Activated CD4-positive, alpha-beta memory T cell treated with anti-CD3 and anti-CD28 coated beads for 36 hours (primary cell): ENCODE measurements at regions not wholly inside any gene's neighbourhood (a gene's known extent, or its start where the extent isn't known, plus 50 kb on each side); places are given as distances from the start of the nearest gene placed in this dataset.

Experiments
- CTCF ChIA-PET: fragments of 350-600 bp; sonication (Branson Sonifier 250); formaldehyde crosslinking; loops from one replicate; lab custom pipeline; 2021; ENCODE audit warnings: antibody characterized with exemption, inconsistent platforms; lab: Charles Lee
- POLR2A ChIA-PET: fragments of 350-600 bp; sonication (Branson Sonifier 250); formaldehyde crosslinking; loops from one replicate; lab custom pipeline; 2021; ENCODE audit warnings: antibody characterized with exemption; lab: Charles Lee
- DNase-seq: peaks from one replicate; pipeline ENCODE4 v3.0.0-alpha.2; 2020
- H3K27ac Mint-ChIP-seq: one replicate; pipeline ENCODE4 v1.8.0; 2021; ENCODE audit warnings: mixed read lengths
- H3K27me3 Mint-ChIP-seq: one replicate; pipeline ENCODE4 v1.8.0; 2021; ENCODE audit warnings: mixed read lengths
- H3K36me3 Mint-ChIP-seq: one replicate; pipeline ENCODE4 v1.8.0; 2021; ENCODE audit warnings: mixed read lengths
- H3K4me1 Mint-ChIP-seq: one replicate; pipeline ENCODE4 v1.8.0; 2021; ENCODE audit warnings: low read depth, mixed read lengths
- H3K4me3 Mint-ChIP-seq: one replicate; pipeline ENCODE4 v1.8.0; 2021; ENCODE audit warnings: mild to moderate bottlenecking, mixed read lengths
- H3K9me3 Mint-ChIP-seq: one replicate; pipeline ENCODE4 v1.8.0; 2021; ENCODE audit warnings: mixed read lengths
- intact Hi-C: fragments of 100-400 bp; cut with micrococcal nuclease; formaldehyde crosslinking; loops from one replicate; pipeline ENCODE4 v1.15.1; 2023

DNA sequence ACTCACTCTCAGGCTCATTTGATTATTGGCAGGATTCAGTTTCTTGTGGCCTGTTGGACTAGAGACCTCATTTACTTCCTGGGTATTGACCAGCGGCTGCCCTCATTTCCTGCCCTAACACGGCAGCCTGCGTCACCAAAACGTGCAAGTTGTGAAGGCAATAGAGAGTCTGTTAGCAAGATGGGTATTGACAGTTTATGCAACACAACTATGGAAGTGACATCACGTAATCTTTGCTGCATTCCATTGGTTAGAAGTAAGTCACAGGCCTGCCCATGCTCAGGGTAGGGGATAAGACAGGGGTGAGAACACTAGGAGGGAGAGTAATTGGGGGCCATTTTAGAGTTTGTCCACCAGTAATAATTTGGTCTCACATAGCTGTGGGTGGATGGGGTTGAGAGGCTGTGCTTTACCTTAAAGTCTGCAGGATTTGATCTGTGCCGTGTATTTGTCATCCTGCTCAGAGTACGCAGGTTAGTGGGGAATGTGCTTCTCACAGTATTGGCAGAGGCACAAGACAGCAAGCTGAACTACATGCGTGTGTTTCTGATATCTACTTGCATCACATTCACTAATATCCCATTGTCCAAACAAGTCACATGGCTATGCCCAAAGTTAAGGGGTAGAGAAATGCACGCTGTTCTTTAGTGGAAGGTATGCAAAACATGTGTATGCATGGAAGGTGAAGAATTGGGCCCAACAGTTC, 83.3 kb downstream of the EDEM1 start:
- H3K4me1 Mint-ChIP-seq: no peaks in the 10 kb centered on the region
- POLR2A ChIA-PET: no interaction called here
- no peaks in the 10 kb centered on the region for H3K9me3 Mint-ChIP-seq
- no peaks in the 10 kb centered on the region for H3K27me3 Mint-ChIP-seq
- intact Hi-C loops: no loop called here
- H3K4me3 Mint-ChIP-seq: no peak overlapping the region
- no peak overlapping the region for H3K27ac Mint-ChIP-seq
- CTCF ChIA-PET: no interaction called here
- H3K36me3 Mint-ChIP-seq: no peaks in the 10 kb centered on the region
- no peak for DNase-seq

DNA sequence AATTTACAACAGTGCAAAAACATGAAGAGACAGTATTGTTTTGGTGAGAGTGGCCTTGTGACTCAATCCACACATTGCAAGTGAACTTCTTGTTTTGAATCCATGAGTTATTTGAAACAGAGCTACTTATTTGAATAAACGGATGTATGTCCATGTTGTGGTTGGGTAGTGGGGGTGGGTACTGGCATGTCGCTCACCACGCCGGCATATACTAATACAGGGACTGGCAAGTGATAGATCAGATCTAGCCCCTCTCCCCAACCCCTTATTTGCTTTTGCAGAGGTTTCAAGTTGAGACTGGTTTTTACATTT, 83.8 kb downstream of the EDEM1 start:
- POLR2A ChIA-PET: no interaction called here
- DNase-seq: no peak
- intact Hi-C loops: no loop called here

DNA sequence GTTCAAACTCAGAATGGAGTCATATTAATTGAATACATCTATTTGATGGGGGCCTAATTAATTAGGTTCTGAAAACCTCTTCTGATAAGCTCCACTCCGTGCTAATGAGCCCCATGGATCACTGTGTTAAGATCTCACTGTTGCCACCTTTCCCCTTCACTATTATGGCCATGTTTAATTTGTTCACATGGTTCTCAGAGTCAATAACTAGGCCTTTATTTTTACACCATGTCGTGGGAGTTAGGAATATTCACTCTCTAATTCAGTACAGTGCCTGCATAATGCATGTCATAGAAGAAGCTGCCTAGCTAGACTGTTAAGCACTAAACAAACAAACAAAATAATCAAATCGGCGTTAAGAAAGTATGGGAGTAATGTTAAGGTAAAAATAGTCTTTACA, 84.9 kb downstream of the EDEM1 start:
- DNase-seq: no peak
- Mint-ChIP-seq H3K4me1 (no peaks in the 10 kb centered on the region), H3K27ac (no peak overlapping the region), H3K4me3 (no peak overlapping the region), H3K9me3 (no peaks in the 10 kb centered on the region), H3K36me3 (no peaks in the 10 kb centered on the region), H3K27me3 (no peaks in the 10 kb centered on the region)
- CTCF ChIA-PET: no interaction called here
- POLR2A ChIA-PET: no interaction called here
- intact Hi-C loops: no loop called here

More for the DNA sequence above, 83.8 kb downstream of the EDEM1 start:
- Mint-ChIP-seq H3K9me3 (no peaks in the 10 kb centered on the region), H3K27ac (no peak overlapping the region), H3K4me1 (no peaks in the 10 kb centered on the region), H3K27me3 (no peaks in the 10 kb centered on the region), H3K36me3 (no peaks in the 10 kb centered on the region), H3K4me3 (no peak overlapping the region)
- CTCF ChIA-PET: no interaction called here

DNA sequence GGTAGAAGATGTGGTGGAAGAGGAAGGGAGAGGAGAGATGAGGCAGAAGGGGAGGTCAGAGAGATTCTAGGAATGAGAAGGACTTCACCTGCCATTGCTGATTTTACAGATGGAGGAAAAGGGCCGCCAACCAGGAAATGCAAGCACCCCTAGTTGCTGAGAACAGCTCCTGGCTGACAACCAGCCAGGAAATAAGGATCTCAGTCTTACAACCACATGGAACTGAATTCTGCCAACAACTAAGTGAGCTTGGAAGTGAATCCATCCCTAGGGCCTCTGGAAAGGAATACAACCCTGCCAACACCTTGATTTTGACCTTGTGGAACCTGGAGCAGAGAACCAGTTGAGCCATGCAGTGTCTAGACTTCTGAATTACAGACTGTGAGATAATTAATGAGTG, 86.6 kb downstream of the EDEM1 start:
- intact Hi-C loops: no loop called here
- H3K4me1 Mint-ChIP-seq: no peaks in the 10 kb centered on the region

DNA sequence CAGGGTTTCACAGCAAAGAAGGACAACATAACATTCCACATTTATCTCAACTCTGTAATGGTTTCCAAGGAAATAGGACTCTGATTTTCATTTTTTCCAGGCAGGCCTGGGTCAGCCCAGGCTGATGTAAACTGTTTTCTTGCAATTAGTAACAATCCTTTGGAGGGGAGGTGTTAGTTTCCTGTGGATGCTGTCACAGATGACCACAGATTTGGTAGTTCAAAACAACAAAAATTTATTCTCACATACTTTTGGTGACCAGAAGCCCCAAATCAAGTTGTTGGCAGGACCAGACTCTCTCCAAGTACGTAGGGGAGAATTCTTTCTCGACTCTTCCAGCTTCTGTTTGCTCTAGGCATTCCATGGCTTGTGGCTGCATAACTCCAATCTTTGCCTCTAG, 88.0 kb downstream of the EDEM1 start:
- H3K9me3 Mint-ChIP-seq: peaks cover 10% of the 10 kb centered on the region
- H3K4me3 Mint-ChIP-seq: no peak overlapping the region
- intact Hi-C loops: no loop called here
- no peaks in the 10 kb centered on the region for H3K36me3 Mint-ChIP-seq
- CTCF ChIA-PET: no interaction called here
- POLR2A ChIA-PET: no interaction called here
- H3K4me1 Mint-ChIP-seq: no peaks in the 10 kb centered on the region
- H3K27ac Mint-ChIP-seq: no peak overlapping the region
- peaks cover 1% of the 10 kb centered on the region for H3K27me3 Mint-ChIP-seq
- DNase-seq: no peak

More for the DNA sequence above, 86.6 kb downstream of the EDEM1 start:
- peaks cover 1% of the 10 kb centered on the region for H3K27me3 Mint-ChIP-seq
- CTCF ChIA-PET: no interaction called here
- POLR2A ChIA-PET: no interaction called here
- H3K27ac Mint-ChIP-seq: no peak overlapping the region
- no peak for DNase-seq
- no peak overlapping the region for H3K4me3 Mint-ChIP-seq
- no peaks in the 10 kb centered on the region for H3K9me3 Mint-ChIP-seq
- no peaks in the 10 kb centered on the region for H3K36me3 Mint-ChIP-seq

DNA sequence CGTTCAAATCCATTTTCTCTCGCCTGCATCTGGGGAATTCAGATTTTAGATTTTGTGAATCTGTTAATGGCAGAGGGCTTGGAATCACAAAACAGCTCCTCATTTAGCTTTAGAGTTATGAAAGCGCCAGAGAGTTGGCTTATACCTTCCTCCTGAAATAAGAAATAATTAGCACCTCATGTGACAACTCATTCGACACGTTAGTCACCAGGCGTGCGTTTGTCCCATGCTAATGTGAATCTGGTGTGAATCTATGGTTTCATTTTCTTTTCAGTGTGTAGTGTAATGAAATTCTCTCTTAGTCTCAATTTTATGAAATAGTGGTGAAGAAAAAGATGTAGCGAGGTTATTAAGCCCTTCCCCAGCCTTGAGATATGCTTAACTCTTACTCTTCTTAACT, 89.4 kb downstream of the EDEM1 start:
- Mint-ChIP-seq H3K4me1 (no peaks in the 10 kb centered on the region), H3K4me3 (no peak overlapping the region), H3K27me3 (peaks cover 1% of the 10 kb centered on the region), H3K36me3 (no peaks in the 10 kb centered on the region), H3K9me3 (peaks cover 15% of the 10 kb centered on the region), H3K27ac (no peak overlapping the region)
- DNase-seq: no peak
- CTCF ChIA-PET: no interaction called here
- intact Hi-C loops: no loop called here
- POLR2A ChIA-PET: no interaction called here

DNA sequence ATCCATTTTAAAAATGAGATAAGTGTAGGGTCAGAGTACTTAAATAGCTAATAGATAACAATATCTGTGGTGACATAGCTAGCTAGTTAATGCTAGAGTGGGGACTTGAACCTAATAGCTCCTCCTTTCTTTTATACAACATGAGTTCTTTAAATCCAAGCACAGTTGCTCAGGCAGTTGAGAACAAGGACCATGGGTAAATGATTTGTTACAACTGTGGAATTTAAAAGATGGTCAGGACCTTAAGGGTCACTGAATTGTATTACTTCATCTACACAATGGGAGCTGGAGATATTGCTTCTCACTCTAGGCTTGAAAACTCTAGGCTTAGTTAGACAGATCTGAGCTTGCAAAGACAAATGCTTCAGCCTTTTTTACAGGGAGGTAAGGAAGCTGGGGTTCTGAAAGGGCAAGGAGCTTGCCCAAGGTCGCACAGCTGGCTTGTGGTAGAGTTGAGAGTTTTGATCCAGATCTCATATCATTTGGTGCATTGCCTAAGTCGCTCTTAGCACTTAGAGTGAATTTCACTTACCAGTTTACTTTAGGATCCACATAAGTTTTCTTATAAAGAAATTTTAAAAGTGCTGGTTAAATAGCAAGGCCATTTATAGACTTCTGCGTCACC, 90.2 kb downstream of the EDEM1 start:
- no peak overlapping the region for H3K27ac Mint-ChIP-seq
- H3K27me3 Mint-ChIP-seq: peaks cover 1% of the 10 kb centered on the region
- no peaks in the 10 kb centered on the region for H3K4me1 Mint-ChIP-seq
- H3K36me3 Mint-ChIP-seq: no peaks in the 10 kb centered on the region
- POLR2A ChIA-PET: no interaction called here
- H3K4me3 Mint-ChIP-seq: no peak overlapping the region
- CTCF ChIA-PET: no interaction called here
- intact Hi-C loops: no loop called here
- H3K9me3 Mint-ChIP-seq: peaks cover 20% of the 10 kb centered on the region
- DNase-seq: no peak

DNA sequence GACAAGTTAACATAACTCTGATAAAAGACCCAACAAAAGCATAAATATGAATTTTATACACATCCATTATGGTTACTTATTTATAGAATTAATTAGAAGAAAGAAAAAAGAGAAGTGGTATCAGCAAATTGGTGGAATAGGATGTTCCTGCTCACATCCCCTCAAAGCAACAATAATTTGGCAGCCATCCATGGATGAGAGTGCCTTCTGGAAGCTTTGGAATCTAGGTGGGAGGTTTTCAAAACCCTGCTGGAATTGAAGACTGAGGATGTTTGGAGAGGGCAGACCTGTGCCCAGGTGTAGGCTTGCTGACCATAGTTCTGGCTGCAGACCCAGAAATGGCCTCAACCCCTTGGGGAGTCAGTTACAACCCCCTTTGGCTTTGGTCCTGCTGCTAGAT, 91.2 kb downstream of the EDEM1 start:
- DNase-seq: no peak
- POLR2A ChIA-PET: no interaction called here

DNA sequence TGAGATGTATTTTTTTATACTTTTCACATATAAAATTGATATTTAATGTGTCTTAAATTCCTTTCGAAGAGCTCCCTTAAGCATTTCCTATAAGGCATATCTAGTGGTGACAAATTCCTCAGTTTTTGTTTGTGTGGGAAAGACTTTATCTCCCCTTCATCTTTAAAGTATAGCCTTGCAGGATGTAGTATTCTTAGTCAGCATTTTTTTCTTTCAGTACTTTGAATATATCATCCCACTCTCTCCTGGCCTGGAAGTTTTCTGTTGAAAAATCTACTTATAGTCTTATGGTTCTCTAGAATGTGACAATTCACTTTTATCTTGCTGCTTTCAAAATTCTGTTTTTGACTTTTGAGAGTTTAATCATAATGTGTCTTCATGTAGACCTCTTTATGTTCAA, 95.2 kb downstream of the EDEM1 start:
- ChIA-PET CTCF (no interaction called here), POLR2A (no interaction called here)
- Mint-ChIP-seq H3K9me3 (peaks cover 23% of the 10 kb centered on the region), H3K27ac (no peak overlapping the region), H3K27me3 (no peaks in the 10 kb centered on the region), H3K4me3 (no peak overlapping the region), H3K36me3 (no peaks in the 10 kb centered on the region), H3K4me1 (no peaks in the 10 kb centered on the region)
- no peak for DNase-seq
- intact Hi-C loops: no loop called here

More for the DNA sequence above, 91.2 kb downstream of the EDEM1 start:
- Mint-ChIP-seq H3K27ac (no peak overlapping the region), H3K4me1 (no peaks in the 10 kb centered on the region), H3K4me3 (no peak overlapping the region), H3K9me3 (peaks cover 20% of the 10 kb centered on the region), H3K27me3 (peaks cover 1% of the 10 kb centered on the region), H3K36me3 (no peaks in the 10 kb centered on the region)
- CTCF ChIA-PET: no interaction called here
- intact Hi-C loops: no loop called here

DNA sequence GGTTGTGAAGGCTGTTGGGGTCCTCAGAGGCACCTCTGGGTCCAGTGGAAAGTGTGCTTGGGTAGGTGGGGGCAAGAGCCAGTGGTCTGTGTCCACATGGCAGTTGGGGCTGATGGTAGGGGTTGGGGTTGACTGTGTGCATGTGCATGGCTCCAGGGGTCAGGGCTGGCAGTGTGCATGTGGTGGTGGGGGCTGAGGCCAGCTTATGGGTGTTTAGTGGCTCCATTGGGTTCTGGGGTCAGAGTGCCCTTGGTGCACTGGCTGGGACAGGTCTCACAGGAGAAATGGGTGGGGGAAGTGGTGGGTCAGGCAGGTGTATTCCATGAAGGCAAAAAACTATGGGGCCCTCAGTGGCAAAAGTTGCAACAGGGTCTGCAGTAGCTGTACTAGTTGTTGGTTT, 97.9 kb downstream of the EDEM1 start:
- POLR2A ChIA-PET: no interaction called here
- DNase-seq: no peak
- no peak overlapping the region for H3K27ac Mint-ChIP-seq
- no peaks in the 10 kb centered on the region for H3K4me1 Mint-ChIP-seq
- H3K9me3 Mint-ChIP-seq: peaks cover 12% of the 10 kb centered on the region
- H3K36me3 Mint-ChIP-seq: no peaks in the 10 kb centered on the region
- no peak overlapping the region for H3K4me3 Mint-ChIP-seq
- CTCF ChIA-PET: no interaction called here
- intact Hi-C loops: no loop called here
- no peaks in the 10 kb centered on the region for H3K27me3 Mint-ChIP-seq

DNA sequence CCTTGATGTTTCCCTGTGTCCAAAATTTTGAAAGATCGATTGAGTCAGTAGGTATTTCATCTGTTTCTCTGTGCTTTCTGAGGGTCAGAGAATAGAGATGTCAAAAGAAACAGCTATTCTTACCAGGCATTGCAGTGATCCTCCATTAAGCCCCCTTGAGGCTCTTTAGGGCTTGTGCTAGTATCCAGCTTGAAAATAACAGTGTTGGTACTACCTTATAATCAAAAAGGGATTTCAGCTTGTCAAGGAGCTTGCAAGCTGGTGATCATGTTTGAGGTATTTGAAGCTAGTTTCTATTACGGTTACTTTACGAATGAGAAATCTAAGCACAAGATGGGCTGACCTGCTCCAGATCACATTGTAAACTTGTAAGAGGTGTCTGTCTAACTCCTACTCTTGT, 103.4 kb downstream of the EDEM1 start:
- intact Hi-C loops: no loop called here
- peaks cover 2% of the 10 kb centered on the region for H3K27me3 Mint-ChIP-seq
- no peaks in the 10 kb centered on the region for H3K9me3 Mint-ChIP-seq
- CTCF ChIA-PET: interaction anchor here (0.6 kb wide), 1 partner anchor 113 kb away, joined by 3 read pairs; no protein-coding TSS in a partner anchor
- POLR2A ChIA-PET: no interaction called here
- H3K36me3 Mint-ChIP-seq: no peaks in the 10 kb centered on the region
- H3K4me3 Mint-ChIP-seq: no peak overlapping the region
- no peaks in the 10 kb centered on the region for H3K4me1 Mint-ChIP-seq
- no peak for DNase-seq
- H3K27ac Mint-ChIP-seq: no peak overlapping the region

DNA sequence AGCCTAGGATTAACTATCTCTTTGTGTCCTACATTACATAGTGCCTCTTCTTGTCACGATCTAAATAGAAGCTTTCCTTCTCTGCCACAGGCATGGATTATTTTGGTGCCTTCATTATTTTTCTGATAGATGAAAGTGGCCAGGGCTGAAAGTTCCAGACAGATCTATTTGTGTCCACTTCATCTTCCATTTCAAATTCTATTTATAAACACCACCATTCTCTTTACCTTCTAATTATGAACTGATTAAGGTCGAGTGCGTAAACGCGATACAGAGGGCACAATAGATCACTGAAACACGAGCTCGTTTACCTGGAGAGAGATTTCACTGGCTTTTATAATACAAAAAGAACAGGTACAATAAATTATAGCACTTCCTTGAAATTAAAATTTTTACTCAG, 105.0 kb downstream of the EDEM1 start:
- ChIA-PET CTCF (no interaction called here), POLR2A (no interaction called here)
- Mint-ChIP-seq H3K27me3 (peaks cover 2% of the 10 kb centered on the region), H3K9me3 (no peaks in the 10 kb centered on the region), H3K4me3 (no peak overlapping the region), H3K36me3 (no peaks in the 10 kb centered on the region), H3K4me1 (peaks cover 5% of the 10 kb centered on the region), H3K27ac (no peak overlapping the region)
- intact Hi-C loops: no loop called here
- no peak for DNase-seq

DNA sequence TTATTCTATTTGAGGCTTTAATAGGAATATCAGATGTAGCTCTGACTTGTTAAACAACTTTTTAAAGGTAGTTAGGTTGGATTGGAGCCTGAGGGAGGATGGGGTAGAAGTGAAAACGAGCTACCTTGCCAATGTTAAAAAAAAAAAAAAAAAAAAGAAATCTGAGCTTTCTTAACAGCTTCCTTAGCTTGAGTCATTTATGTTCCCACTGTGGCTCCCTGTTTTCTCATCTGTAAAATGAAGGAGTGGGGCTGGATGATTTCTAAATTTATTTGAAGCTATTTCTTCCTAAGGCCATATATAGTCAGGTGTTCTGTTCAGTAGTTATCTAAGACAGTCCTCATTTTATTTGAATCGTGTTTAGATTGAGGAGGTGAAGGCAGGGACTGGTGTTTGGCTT, 105.7 kb downstream of the EDEM1 start:
- H3K27ac Mint-ChIP-seq: no peak overlapping the region
- no peaks in the 10 kb centered on the region for H3K9me3 Mint-ChIP-seq
- no peak for DNase-seq
- peaks cover 2% of the 10 kb centered on the region for H3K27me3 Mint-ChIP-seq
- ChIA-PET CTCF (no interaction called here), POLR2A (no interaction called here)
- no peaks in the 10 kb centered on the region for H3K36me3 Mint-ChIP-seq
- H3K4me1 Mint-ChIP-seq: peaks cover 5% of the 10 kb centered on the region
- H3K4me3 Mint-ChIP-seq: no peak overlapping the region
- intact Hi-C loops: no loop called here
